GM23338 (cell line): ENCODE measurements at regions not wholly inside any gene's neighbourhood (a gene's known extent, or its start where the extent isn't known, plus 50 kb on each side); places are given as distances from the start of the nearest gene placed in this dataset.

ENCODE experiments used
- ATAC-seq: fragments of 200-7000 bp; cut with Tn5 transposase; 3 replicates; pipeline ENCODE4 v1.9.1; 2020
- DNase-seq: peaks from one replicate; pipeline ENCODE4 v3.0.0-alpha.2; 2015; ENCODE audit warnings: low spot score
- H2AFZ ChIP-seq: fragments of 200-600 bp; sonication (generic); 2 replicates; pipeline ENCODE4 v1.8.0; 2016; ENCODE audit warnings: antibody characterized with exemption, mild to moderate bottlenecking, moderate library complexity
- H3F3A ChIP-seq: fragments of 200-600 bp; sonication (generic); replicated peaks from 2 replicates; pipeline ENCODE4 v1.8.0; 2017; ENCODE audit warnings: antibody characterized with exemption, mixed run types, low read depth
- H3K27ac ChIP-seq: fragments of 200-600 bp; sonication (generic); 2 replicates; pipeline ENCODE4 v1.6.1; 2016; ENCODE audit warnings: low read depth
- H3K27me3 ChIP-seq: fragments of 200-600 bp; sonication (generic); 2 replicates; pipeline ENCODE4 v1.8.0; 2016; ENCODE audit warnings: mild to moderate bottlenecking, mixed run types, moderate library complexity; ENCODE audit not compliant: insufficient read depth
- H3K36me3 ChIP-seq: fragments of 200-600 bp; sonication (generic); 2 replicates; pipeline ENCODE4 v1.8.0; 2016; ENCODE audit warnings: mild to moderate bottlenecking; ENCODE audit not compliant: insufficient read depth
- H3K4me1 ChIP-seq: fragments of 200-600 bp; sonication (generic); 2 replicates; pipeline ENCODE4 v1.8.0; 2016; ENCODE audit warnings: mild to moderate bottlenecking, moderate library complexity; ENCODE audit not compliant: insufficient read depth
- H3K4me2 ChIP-seq: fragments of 200-600 bp; sonication (generic); 2 replicates; pipeline ENCODE4 v1.7.1; 2017; ENCODE audit warnings: mixed run types
- H3K4me3 ChIP-seq: fragments of 200-600 bp; sonication (generic); 2 replicates; pipeline ENCODE4 v1.6.1; 2016; ENCODE audit warnings: mixed run types
- H3K79me2 ChIP-seq: fragments of 200-600 bp; sonication (generic); replicated peaks from 2 replicates; pipeline ENCODE4 v1.8.0; 2017; ENCODE audit warnings: mild to moderate bottlenecking; ENCODE audit not compliant: insufficient read depth
- H3K9me2 ChIP-seq: fragments of 200-600 bp; sonication (generic); 2 replicates; pipeline ENCODE4 v1.8.0; 2017; ENCODE audit not compliant: insufficient read depth
- H4K20me1 ChIP-seq: fragments of 200-600 bp; sonication (generic); replicated peaks from 2 replicates; pipeline ENCODE4 v1.8.0; 2017; ENCODE audit warnings: mild to moderate bottlenecking; ENCODE audit not compliant: insufficient read depth
- H3K27ac Mint-ChIP-seq: 2 replicates; pipeline ENCODE4 v1.8.0; 2020; ENCODE audit warnings: inconsistent platforms, mild to moderate bottlenecking, moderate library complexity, mixed read lengths
- H3K27me3 Mint-ChIP-seq: 3 replicates; pipeline ENCODE4 v1.8.0; 2022; ENCODE audit warnings: low read depth, mild to moderate bottlenecking, moderate library complexity, mixed read lengths, inconsistent platforms; ENCODE audit not compliant: insufficient read depth, poor library complexity
- H3K36me3 Mint-ChIP-seq: 3 replicates; pipeline ENCODE4 v1.8.0; 2021; ENCODE audit warnings: low read depth, mild to moderate bottlenecking, inconsistent platforms, moderate library complexity, mixed read lengths
- H3K4me1 Mint-ChIP-seq: 3 replicates; pipeline ENCODE4 v1.8.0; 2020; ENCODE audit warnings: mild to moderate bottlenecking, inconsistent platforms, mixed read lengths
- H3K4me3 Mint-ChIP-seq: 3 replicates; pipeline ENCODE4 v1.8.0; 2021; ENCODE audit warnings: moderate library complexity, mild to moderate bottlenecking, inconsistent platforms, mixed read lengths
- H3K9me3 Mint-ChIP-seq: 3 replicates; pipeline ENCODE4 v1.8.0; 2020; ENCODE audit warnings: moderate library complexity, mild to moderate bottlenecking, inconsistent platforms, mixed read lengths
- EZH2 ChIP-seq: fragments of 200-600 bp; sonication (generic); IDR thresholded peaks from one replicate; pipeline ENCODE4 v1.8.0; 2017; ENCODE audit warnings: antibody characterized with exemption, mild to moderate bottlenecking, low read depth; ENCODE audit not compliant: unreplicated experiment
- EZH2phosphoT487 ChIP-seq: fragments of 200-600 bp; sonication (generic); IDR thresholded peaks from one replicate; pipeline ENCODE4 v1.8.1; 2018; ENCODE audit warnings: antibody characterized with exemption; ENCODE audit not compliant: unreplicated experiment
- JUNB ChIP-seq: IDR thresholded peaks from one replicate; pipeline ENCODE4 v1.6.1; 2016; ENCODE audit warnings: antibody characterized with exemption; ENCODE audit not compliant: unreplicated experiment
- POLR2AphosphoS5 ChIP-seq: IDR thresholded peaks from 2 replicates; pipeline ENCODE4 v1.6.1; 2016; ENCODE audit warnings: antibody characterized with exemption, low read depth
- STAT1 ChIP-seq: IDR thresholded peaks from one replicate; pipeline ENCODE4 v1.6.1; 2016; ENCODE audit warnings: antibody characterized with exemption; ENCODE audit not compliant: unreplicated experiment
- ZNF114 ChIP-seq: fragments of 250-450 bp; sonication (Bioruptor Pico); IDR thresholded peaks from 2 replicates; pipeline ENCODE4 v1.5.0; 2020; ENCODE audit warnings: mild to moderate bottlenecking, moderate library complexity
- ZNF331 ChIP-seq: fragments of 250-450 bp; sonication (Bioruptor Pico); IDR thresholded peaks from 2 replicates; pipeline ENCODE4 v1.5.0; 2020; ENCODE audit warnings: low read depth, mild to moderate bottlenecking, moderate library complexity
- TF ChIP-seq, protein P1 (sequence below): IDR thresholded peaks from one replicate; pipeline ENCODE4 v1.6.1; 2018; ENCODE audit warnings: antibody characterized with exemption; ENCODE audit not compliant: unreplicated experiment
- TF ChIP-seq, protein P2 (sequence below): fragments of 250-450 bp; sonication (Bioruptor Pico); IDR thresholded peaks from 2 replicates; pipeline ENCODE4 v1.5.0; 2020; ENCODE audit warnings: mild to moderate bottlenecking, moderate library complexity
- TF ChIP-seq, protein P3 (sequence below): IDR thresholded peaks from 2 replicates; pipeline ENCODE4 v1.6.1; 2016; ENCODE audit warnings: antibody characterized with exemption

DNA sequence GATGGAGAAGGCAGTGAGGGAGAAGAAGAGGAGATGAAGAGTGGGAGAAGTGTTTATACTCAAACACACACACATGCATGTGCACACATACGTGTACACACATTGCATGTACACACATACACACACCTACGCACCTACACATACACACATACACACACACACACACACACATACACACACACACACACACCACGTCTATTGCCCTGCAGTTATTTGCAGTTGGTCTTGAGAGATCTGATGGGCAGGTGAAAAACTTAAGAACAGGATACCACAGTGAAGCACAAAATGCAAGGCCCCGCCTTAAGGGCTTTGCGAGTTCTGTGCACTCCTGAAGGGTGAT, 190.2 kb downstream of the MYCN start:
- Histone ChIP-seq H3K27ac (no peak overlapping the region), H3K4me2 (no peak overlapping the region), H3F3A (no peaks in the 10 kb centered on the region), H3K4me1 (no peaks in the 10 kb centered on the region), H3K27me3 (no peaks in the 10 kb centered on the region), H2AFZ (0 out of 2 replicates have a peak overlapping the region, but pooled peaks have one; percentile 23), H3K36me3 (no peaks in the 10 kb centered on the region), H3K9me2 (peaks cover 15% of the 10 kb centered on the region; the same call in 1 of the 2 replicates), H4K20me1 (no peaks in the 10 kb centered on the region), H3K79me2 (no peaks in the 10 kb centered on the region), H3K4me3 (no peak overlapping the region)
- ATAC-seq (no peak), DNase-seq (no peak)
- Mint-ChIP-seq H3K4me3 (no peak overlapping the region), H3K27ac (no peak overlapping the region), H3K36me3 (no peaks in the 10 kb centered on the region), H3K4me1 (no peaks in the 10 kb centered on the region; the same call in 2 of the 3 replicates), H3K9me3 (no peaks in the 10 kb centered on the region), H3K27me3 (peaks cover 3% of the 10 kb centered on the region)
- TF ChIP-seq, protein P1, sequence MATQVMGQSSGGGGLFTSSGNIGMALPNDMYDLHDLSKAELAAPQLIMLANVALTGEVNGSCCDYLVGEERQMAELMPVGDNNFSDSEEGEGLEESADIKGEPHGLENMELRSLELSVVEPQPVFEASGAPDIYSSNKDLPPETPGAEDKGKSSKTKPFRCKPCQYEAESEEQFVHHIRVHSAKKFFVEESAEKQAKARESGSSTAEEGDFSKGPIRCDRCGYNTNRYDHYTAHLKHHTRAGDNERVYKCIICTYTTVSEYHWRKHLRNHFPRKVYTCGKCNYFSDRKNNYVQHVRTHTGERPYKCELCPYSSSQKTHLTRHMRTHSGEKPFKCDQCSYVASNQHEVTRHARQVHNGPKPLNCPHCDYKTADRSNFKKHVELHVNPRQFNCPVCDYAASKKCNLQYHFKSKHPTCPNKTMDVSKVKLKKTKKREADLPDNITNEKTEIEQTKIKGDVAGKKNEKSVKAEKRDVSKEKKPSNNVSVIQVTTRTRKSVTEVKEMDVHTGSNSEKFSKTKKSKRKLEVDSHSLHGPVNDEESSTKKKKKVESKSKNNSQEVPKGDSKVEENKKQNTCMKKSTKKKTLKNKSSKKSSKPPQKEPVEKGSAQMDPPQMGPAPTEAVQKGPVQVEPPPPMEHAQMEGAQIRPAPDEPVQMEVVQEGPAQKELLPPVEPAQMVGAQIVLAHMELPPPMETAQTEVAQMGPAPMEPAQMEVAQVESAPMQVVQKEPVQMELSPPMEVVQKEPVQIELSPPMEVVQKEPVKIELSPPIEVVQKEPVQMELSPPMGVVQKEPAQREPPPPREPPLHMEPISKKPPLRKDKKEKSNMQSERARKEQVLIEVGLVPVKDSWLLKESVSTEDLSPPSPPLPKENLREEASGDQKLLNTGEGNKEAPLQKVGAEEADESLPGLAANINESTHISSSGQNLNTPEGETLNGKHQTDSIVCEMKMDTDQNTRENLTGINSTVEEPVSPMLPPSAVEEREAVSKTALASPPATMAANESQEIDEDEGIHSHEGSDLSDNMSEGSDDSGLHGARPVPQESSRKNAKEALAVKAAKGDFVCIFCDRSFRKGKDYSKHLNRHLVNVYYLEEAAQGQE: no peak
- TF ChIP-seq POLR2AphosphoS5: no peak
- TF ChIP-seq STAT1: no peak
- TF ChIP-seq JUNB: no peak
- no peak for TF ChIP-seq ZNF114
- TF ChIP-seq EZH2phosphoT487: no peak
- TF ChIP-seq EZH2: no peak

DNA sequence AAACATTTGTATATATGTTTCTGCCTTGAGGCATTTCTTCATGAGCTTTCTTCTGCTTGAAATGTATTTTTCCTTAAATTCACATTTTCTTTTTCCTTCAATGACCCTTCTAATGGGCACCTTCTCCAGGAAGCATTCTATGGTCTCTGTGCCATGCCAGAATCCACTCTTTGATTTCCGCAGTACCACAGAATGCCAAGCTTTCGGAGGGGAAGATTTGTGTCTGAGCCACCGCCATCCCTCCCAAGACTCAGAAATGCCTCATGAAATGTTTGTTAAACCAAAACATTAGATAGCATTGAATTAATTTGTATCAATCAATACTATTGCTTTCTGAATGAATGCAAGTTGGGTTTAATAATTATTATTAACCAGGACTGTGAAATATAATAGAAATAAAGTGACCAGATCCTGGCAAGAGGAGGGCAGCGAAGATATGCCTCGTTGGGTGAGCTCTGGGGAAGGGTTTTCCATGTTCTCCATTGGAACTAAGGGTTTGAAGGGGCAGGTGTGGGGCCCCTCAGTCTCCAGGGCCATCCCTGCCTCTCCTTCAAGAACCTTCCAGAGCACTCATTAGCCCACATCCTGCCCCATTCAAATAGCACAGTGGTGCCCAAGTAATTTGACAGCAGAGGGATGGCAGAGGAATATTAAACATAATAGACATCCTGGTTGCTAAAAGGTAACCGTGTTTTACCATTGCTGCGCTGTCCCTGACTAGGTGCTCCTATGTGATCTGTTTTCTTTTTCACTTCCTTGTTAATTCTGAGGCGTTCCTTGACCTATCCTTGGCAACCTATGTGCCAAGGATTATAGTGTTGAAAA, 189.6 kb downstream of the MYCN start:
- no peaks in the 10 kb centered on the region for H4K20me1 ChIP-seq
- no peaks in the 10 kb centered on the region for H3F3A ChIP-seq
- no peak overlapping the region for H3K27ac ChIP-seq
- ATAC-seq (no peak), DNase-seq (no peak)
- Mint-ChIP-seq H3K4me3 (no peak overlapping the region), H3K27me3 (peaks cover 3% of the 10 kb centered on the region), H3K36me3 (no peaks in the 10 kb centered on the region), H3K4me1 (no peaks in the 10 kb centered on the region; the same call in 2 of the 3 replicates), H3K27ac (no peak overlapping the region), H3K9me3 (no peaks in the 10 kb centered on the region)
- H2AFZ ChIP-seq: no peak overlapping the region
- H3K4me2 ChIP-seq: no peak overlapping the region
- H3K79me2 ChIP-seq: no peaks in the 10 kb centered on the region
- H3K36me3 ChIP-seq: no peaks in the 10 kb centered on the region
- no peak overlapping the region for H3K4me3 ChIP-seq
- no peaks in the 10 kb centered on the region for H3K27me3 ChIP-seq
- H3K9me2 ChIP-seq: peaks cover 11% of the 10 kb centered on the region; the same call in 1 of the 2 replicates
- H3K4me1 ChIP-seq: no peaks in the 10 kb centered on the region
- TF ChIP-seq, protein P2, sequence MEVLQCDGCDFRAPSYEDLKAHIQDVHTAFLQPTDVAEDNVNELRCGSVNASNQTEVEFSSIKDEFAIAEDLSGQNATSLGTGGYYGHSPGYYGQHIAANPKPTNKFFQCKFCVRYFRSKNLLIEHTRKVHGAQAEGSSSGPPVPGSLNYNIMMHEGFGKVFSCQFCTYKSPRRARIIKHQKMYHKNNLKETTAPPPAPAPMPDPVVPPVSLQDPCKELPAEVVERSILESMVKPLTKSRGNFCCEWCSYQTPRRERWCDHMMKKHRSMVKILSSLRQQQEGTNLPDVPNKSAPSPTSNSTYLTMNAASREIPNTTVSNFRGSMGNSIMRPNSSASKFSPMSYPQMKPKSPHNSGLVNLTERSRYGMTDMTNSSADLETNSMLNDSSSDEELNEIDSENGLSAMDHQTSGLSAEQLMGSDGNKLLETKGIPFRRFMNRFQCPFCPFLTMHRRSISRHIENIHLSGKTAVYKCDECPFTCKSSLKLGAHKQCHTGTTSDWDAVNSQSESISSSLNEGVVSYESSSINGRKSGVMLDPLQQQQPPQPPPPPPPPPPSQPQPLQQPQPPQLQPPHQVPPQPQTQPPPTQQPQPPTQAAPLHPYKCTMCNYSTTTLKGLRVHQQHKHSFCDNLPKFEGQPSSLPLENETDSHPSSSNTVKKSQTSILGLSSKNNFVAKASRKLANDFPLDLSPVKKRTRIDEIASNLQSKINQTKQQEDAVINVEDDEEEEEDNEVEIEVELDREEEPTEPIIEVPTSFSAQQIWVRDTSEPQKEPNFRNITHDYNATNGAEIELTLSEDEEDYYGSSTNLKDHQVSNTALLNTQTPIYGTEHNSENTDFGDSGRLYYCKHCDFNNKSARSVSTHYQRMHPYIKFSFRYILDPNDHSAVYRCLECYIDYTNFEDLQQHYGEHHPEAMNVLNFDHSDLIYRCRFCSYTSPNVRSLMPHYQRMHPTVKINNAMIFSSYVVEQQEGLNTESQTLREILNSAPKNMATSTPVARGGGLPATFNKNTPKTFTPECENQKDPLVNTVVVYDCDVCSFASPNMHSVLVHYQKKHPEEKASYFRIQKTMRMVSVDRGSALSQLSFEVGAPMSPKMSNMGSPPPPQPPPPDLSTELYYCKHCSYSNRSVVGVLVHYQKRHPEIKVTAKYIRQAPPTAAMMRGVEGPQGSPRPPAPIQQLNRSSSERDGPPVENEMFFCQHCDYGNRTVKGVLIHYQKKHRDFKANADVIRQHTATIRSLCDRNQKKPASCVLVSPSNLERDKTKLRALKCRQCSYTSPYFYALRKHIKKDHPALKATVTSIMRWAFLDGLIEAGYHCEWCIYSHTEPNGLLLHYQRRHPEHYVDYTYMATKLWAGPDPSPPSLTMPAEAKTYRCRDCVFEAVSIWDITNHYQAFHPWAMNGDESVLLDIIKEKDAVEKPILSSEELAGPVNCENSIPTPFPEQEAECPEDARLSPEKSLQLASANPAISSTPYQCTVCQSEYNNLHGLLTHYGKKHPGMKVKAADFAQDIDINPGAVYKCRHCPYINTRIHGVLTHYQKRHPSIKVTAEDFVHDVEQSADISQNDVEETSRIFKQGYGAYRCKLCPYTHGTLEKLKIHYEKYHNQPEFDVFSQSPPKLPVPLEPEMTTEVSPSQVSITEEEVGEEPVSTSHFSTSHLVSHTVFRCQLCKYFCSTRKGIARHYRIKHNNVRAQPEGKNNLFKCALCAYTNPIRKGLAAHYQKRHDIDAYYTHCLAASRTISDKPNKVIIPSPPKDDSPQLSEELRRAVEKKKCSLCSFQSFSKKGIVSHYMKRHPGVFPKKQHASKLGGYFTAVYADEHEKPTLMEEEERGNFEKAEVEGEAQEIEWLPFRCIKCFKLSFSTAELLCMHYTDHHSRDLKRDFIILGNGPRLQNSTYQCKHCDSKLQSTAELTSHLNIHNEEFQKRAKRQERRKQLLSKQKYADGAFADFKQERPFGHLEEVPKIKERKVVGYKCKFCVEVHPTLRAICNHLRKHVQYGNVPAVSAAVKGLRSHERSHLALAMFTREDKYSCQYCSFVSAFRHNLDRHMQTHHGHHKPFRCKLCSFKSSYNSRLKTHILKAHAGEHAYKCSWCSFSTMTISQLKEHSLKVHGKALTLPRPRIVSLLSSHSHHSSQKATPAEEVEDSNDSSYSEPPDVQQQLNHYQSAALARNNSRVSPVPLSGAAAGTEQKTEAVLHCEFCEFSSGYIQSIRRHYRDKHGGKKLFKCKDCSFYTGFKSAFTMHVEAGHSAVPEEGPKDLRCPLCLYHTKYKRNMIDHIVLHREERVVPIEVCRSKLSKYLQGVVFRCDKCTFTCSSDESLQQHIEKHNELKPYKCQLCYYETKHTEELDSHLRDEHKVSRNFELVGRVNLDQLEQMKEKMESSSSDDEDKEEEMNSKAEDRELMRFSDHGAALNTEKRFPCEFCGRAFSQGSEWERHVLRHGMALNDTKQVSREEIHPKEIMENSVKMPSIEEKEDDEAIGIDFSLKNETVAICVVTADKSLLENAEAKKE (CRISPR knock-in tag): no peak
- TF ChIP-seq, protein P3, sequence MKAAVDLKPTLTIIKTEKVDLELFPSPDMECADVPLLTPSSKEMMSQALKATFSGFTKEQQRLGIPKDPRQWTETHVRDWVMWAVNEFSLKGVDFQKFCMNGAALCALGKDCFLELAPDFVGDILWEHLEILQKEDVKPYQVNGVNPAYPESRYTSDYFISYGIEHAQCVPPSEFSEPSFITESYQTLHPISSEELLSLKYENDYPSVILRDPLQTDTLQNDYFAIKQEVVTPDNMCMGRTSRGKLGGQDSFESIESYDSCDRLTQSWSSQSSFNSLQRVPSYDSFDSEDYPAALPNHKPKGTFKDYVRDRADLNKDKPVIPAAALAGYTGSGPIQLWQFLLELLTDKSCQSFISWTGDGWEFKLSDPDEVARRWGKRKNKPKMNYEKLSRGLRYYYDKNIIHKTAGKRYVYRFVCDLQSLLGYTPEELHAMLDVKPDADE: no peak
- TF ChIP-seq STAT1 (no peak), ZNF331 (CRISPR knock-in tag) (no peak)
